Esophagus squamous epithelium (tissue), 5 donors: ENCODE measurements at regions not wholly inside any gene's neighbourhood (a gene's known extent, or its start where the extent isn't known, plus 50 kb on each side); places are given as distances from the start of the nearest gene placed in this dataset.

Experiments used
- DNase-seq: peaks from one replicate; lab custom pipeline; 2025; lab: John Stamatoyannopoulos, UW
- H3K27ac ChIP-seq, 4 donors: fragments of 200-600 bp; sonication (generic); one replicate each; pipeline ENCODE4 v1.5.1; 2016 to 2019; ENCODE audit warnings: mild to moderate bottlenecking in 1 of 4
- H3K27me3 ChIP-seq, 4 donors: fragments of 200-600 bp; sonication (generic); 1 replicate in 3 of 4; 2 replicates in 1 of 4; pipeline versions ENCODE4 v1.5.1 to v1.6.0; 2017 to 2021; ENCODE audit warnings: antibody characterized with exemption in 1 of 4
- H3K36me3 ChIP-seq, 3 donors: fragments of 200-600 bp; sonication (generic); one replicate each; pipeline ENCODE4 v1.5.1; 2016 to 2019
- H3K4me1 ChIP-seq, 3 donors: fragments of 200-600 bp; sonication (generic); one replicate each; pipeline ENCODE4 v1.5.1; 2017 to 2019
- H3K4me3 ChIP-seq, 4 donors: fragments of 200-600 bp; sonication (generic); 1 replicate in 3 of 4; 2 replicates in 1 of 4; pipeline ENCODE4 v1.5.1; 2016 to 2019; ENCODE audit warnings: mild to moderate bottlenecking in 2 of 4, moderate library complexity in 1 of 4
- H3K9me3 ChIP-seq, 3 donors: fragments of 200-600 bp; sonication (generic); one replicate each; pipeline ENCODE4 v1.5.1; 2016 to 2019
- CTCF ChIP-seq, 6 experiments: fragments of 450-650 bp in 4 of 6; fragments of 200-600 bp in 2 of 6; sonication (generic) in 2 of 6; IDR thresholded peaks; one replicate each; pipeline ENCODE4 v1.5.1; 2016 to 2019; ENCODE audit warnings: antibody characterized with exemption in 6 of 6, mild to moderate bottlenecking in 4 of 6, moderate library complexity in 4 of 6
- POLR2A ChIP-seq, 4 donors: fragments of 450-650 bp; IDR thresholded peaks; one replicate each; pipeline ENCODE4 v1.6.1; 2017; ENCODE audit warnings: antibody characterized with exemption in 4 of 4, mild to moderate bottlenecking in 4 of 4, moderate library complexity in 3 of 4
- WGBS, 2 donors: methylation state at CpG; one replicate each; pipeline ENCODE4 v1.1.5; 2018; 5-methylcytosine and 5-hydroxymethylcytosine counted together
- intact Hi-C: fragments of 100-400 bp; cut with DNase I; formaldehyde crosslinking; loops from one replicate; pipeline ENCODE4 v1.15.0; 2022
- donor health status: DM: yes; HTN: yes; CAD: no.

- H3K36me3 ChIP-seq = no peaks in the 10 kb centered on the region
- H3K9me3 ChIP-seq = no peaks in the 10 kb centered on the region
- no peak overlapping the region for H3K27ac ChIP-seq
- 33 to 64% methylated on average over 10 of the region's 10 CpGs for WGBS, 2 donors
- intact Hi-C loops = no loop called here
- TF ChIP-seq POLR2A (IDR thresholded peaks at IDR 0.05) (no peak), CTCF (IDR thresholded peaks at IDR 0.05) (no peak)
- no peak overlapping the region for H3K4me3 ChIP-seq
- no peaks in the 10 kb centered on the region for H3K27me3 ChIP-seq
- H3K4me1 ChIP-seq = peaks cover 0 to 25% (median 0%) of the 10 kb centered on the region in 3 donors
- no peak for DNase-seq
Observed at GRCh38 chr14:54310151-54310850, 86.5 kb upstream of the CDKN3 start.

DNA sequence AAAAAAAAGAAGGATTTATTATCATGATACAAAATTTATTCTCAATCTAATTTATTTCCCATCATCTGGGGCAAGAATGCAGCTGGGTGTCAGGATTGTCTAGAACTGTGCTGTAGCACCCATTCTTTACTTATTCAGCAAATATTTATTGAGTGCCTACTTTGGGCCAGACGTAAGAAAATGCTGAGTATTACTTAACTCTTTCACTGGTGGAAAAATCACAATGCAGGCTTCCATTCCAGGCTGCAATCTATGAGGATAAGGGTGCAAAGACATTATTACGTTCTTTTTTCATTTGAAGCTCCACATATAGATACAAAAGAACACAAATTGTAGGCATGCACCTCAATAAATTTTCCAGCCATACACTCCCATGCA is 86.0 kb upstream of the CDKN3 start:
- no peak for DNase-seq
- WGBS, 2 donors = 76 to 82% methylated on average over 2 of the region's 2 CpGs
- Histone ChIP-seq H3K36me3 (no peaks in the 10 kb centered on the region), H3K27me3 (no peaks in the 10 kb centered on the region), H3K27ac (no peak overlapping the region), H3K4me3 (no peak overlapping the region), H3K9me3 (no peaks in the 10 kb centered on the region), H3K4me1 (peaks cover 0 to 25% (median 0%) of the 10 kb centered on the region in 3 donors)
- intact Hi-C loops = no loop called here
- no peak for TF ChIP-seq CTCF (IDR thresholded peaks at IDR 0.05)
- TF ChIP-seq POLR2A (IDR thresholded peaks at IDR 0.05) = no peak

DNA sequence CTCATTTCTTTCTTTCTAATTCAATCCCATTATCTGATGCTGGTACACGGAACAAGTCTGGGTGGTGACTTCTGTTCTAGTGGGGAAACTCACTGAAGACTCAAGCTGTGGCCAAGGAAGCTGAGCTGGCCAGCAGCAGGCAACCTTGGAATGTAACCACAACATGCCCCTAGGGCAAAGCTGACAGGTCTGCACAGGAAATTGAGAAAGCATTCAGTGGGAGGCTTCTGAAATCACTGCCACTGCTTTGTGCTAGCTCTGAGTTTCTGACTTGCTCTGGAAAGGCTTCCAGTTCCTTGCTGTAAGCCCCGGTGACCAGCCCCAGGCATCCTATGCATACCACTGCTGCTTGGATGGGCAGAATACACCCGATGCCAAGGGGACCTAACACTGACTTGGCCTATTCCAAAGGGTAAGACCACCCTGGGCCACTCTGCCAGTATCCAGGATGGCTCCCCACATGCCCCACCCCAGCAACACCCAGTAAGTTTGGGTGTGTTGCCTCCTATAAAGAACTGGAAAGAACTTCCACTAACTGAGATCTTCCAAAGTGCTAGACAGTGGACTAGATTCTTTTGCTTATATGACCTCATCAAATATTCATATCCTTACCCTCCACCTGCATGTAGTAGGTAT is 84.5 kb upstream of the CDKN3 start:
- no peak overlapping the region for H3K4me3 ChIP-seq
- no peak for TF ChIP-seq POLR2A (IDR thresholded peaks at IDR 0.05)
- no peak for TF ChIP-seq CTCF (IDR thresholded peaks at IDR 0.05)
- H3K27ac ChIP-seq = peak overlapping the region; percentile 27 to 59 (median 55)
- peaks cover 0 to 25% (median 0%) of the 10 kb centered on the region in 3 donors for H3K4me1 ChIP-seq
- no peak for DNase-seq
- intact Hi-C loops = no loop called here
- no peaks in the 10 kb centered on the region for H3K27me3 ChIP-seq
- no peaks in the 10 kb centered on the region for H3K36me3 ChIP-seq
- H3K9me3 ChIP-seq = no peaks in the 10 kb centered on the region
- WGBS, 2 donors = 10 to 43% methylated on average over 1 of the region's 3 CpGs

- no peaks in the 10 kb centered on the region for H3K27me3 ChIP-seq
- DNase-seq = no peak
- H3K4me3 ChIP-seq = no peak overlapping the region
- H3K9me3 ChIP-seq = no peaks in the 10 kb centered on the region
- intact Hi-C loops = no loop called here
- H3K4me1 ChIP-seq = peaks cover 0 to 23% (median 0%) of the 10 kb centered on the region in 3 donors
- H3K36me3 ChIP-seq = no peaks in the 10 kb centered on the region
- no peak overlapping the region for H3K27ac ChIP-seq
- TF ChIP-seq POLR2A (IDR thresholded peaks at IDR 0.05) (no peak), CTCF (IDR thresholded peaks at IDR 0.05) (no peak)
- 71 to 72% methylated on average over 11 of the region's 11 CpGs for whole genome bisulfite sequencing, 2 donors
Observed at GRCh38 chr14:54314365-54315104, 82.3 kb upstream of the CDKN3 start.

GRCh38 chr14:54316652-54317051 is 80.2 kb upstream of the CDKN3 start:
- no peaks in the 10 kb centered on the region for H3K36me3 ChIP-seq
- H3K27me3 ChIP-seq = no peaks in the 10 kb centered on the region
- H3K27ac ChIP-seq = no peak overlapping the region
- TF ChIP-seq POLR2A (IDR thresholded peaks at IDR 0.05) (no peak), CTCF (IDR thresholded peaks at IDR 0.05) (no peak)
- intact Hi-C loops = no loop called here
- 93 to 95% methylated on average over 10 of the region's 10 CpGs for WGBS, 2 donors
- H3K9me3 ChIP-seq = no peaks in the 10 kb centered on the region
- DNase-seq = no peak
- H3K4me1 ChIP-seq = peaks cover 0 to 13% (median 0%) of the 10 kb centered on the region in 3 donors
- no peak overlapping the region for H3K4me3 ChIP-seq
